ENCODE measurements at regions not wholly inside any gene's neighbourhood (a gene's known extent, or its start where the extent isn't known, plus 50 kb on each side); places are given as distances from the start of the nearest gene placed in this dataset.

- no peak for DNase-seq (ENCODE audit: low read depth)
These were observed 851.6 kb downstream of the CENPC start for GRCh38 chr4:66693694-66694093.

- no peak for DNase-seq (ENCODE audit: low read depth)
These were observed 854.2 kb downstream of the CENPC start for GRCh38 chr4:66691101-66691500.

GRCh38 chr4:66688674-66689073 lies 856.6 kb downstream of the CENPC start:
- no peak for DNase-seq (ENCODE audit: low read depth)

GRCh38 chr4:66687459-66687858 lies 857.8 kb downstream of the CENPC start:
- no peak for DNase-seq (ENCODE audit: low read depth)

GRCh38 chr4:66681962-66682361 lies 863.3 kb downstream of the CENPC start:
- no peak for DNase-seq (ENCODE audit: low read depth)

- DNase-seq (ENCODE audit: low read depth) = no peak
These were observed 878.1 kb downstream of the CENPC start for GRCh38 chr4:66667249-66667648.

GRCh38 chr4:66662620-66663019 lies 882.7 kb downstream of the CENPC start:
- DNase-seq (ENCODE audit: low read depth) = no peak

- no peak for DNase-seq (ENCODE audit: low read depth)
These were observed 886.5 kb downstream of the CENPC start for GRCh38 chr4:66658809-66659208.

GRCh38 chr4:66655505-66655904 lies 889.8 kb downstream of the CENPC start:
- DNase-seq (ENCODE audit: low read depth) = no peak

- DNase-seq (ENCODE audit: low read depth) = no peak
These were observed 891.4 kb downstream of the CENPC start for GRCh38 chr4:66653937-66654336.

- DNase-seq (ENCODE audit: low read depth) = no peak
These were observed 896.1 kb downstream of the CENPC start for GRCh38 chr4:66649236-66649635.

GRCh38 chr4:66647926-66648325 lies 897.4 kb downstream of the CENPC start:
- no peak for DNase-seq (ENCODE audit: low read depth)

- no peak for DNase-seq (ENCODE audit: low read depth)
These were observed 897.8 kb downstream of the CENPC start for GRCh38 chr4:66647476-66647875.

GRCh38 chr4:66640233-66640990 lies 904.9 kb downstream of the CENPC start:
- DNase-seq (ENCODE audit: low read depth) = no peak

GRCh38 chr4:66639361-66639760 lies 905.9 kb downstream of the CENPC start:
- no peak for DNase-seq (ENCODE audit: low read depth)

GRCh38 chr4:66636349-66636748 lies 909.0 kb downstream of the CENPC start:
- no peak for DNase-seq (ENCODE audit: low read depth)

GRCh38 chr4:66633477-66633876 lies 911.8 kb downstream of the CENPC start:
- DNase-seq (ENCODE audit: low read depth) = no peak

GRCh38 chr4:66629927-66630326 lies 915.4 kb downstream of the CENPC start:
- no peak for DNase-seq (ENCODE audit: low read depth)

- DNase-seq (ENCODE audit: low read depth) = no peak
These were observed 917.2 kb downstream of the CENPC start for GRCh38 chr4:66628146-66628545.

GRCh38 chr4:66625480-66625879 lies 919.8 kb downstream of the CENPC start:
- no peak for DNase-seq (ENCODE audit: low read depth)

GRCh38 chr4:66613591-66613990 lies 931.7 kb downstream of the CENPC start:
- no peak for DNase-seq (ENCODE audit: low read depth)

GRCh38 chr4:66609014-66609413 lies 936.3 kb downstream of the CENPC start:
- no peak for DNase-seq (ENCODE audit: low read depth)

- no peak for DNase-seq (ENCODE audit: low read depth)
These were observed 936.6 kb upstream of the EPHA5 start for GRCh38 chr4:66606908-66607307.

- no peak for DNase-seq (ENCODE audit: low read depth)
These were observed 935.9 kb upstream of the EPHA5 start for GRCh38 chr4:66606215-66606614.
